IMR-90 (cell line): ENCODE measurements at regions not wholly inside any gene's neighbourhood (a gene's known extent, or its start where the extent isn't known, plus 50 kb on each side); places are given as distances from the start of the nearest gene placed in this dataset.

Source experiments
- BHLHE40 ChIP-seq: fragments of 150-350 bp; IDR thresholded peaks from 2 replicates; pipeline ENCODE4 v1.6.1; 2016; ENCODE audit warnings: mild to moderate bottlenecking, low read depth, low read length
- CEBPB ChIP-seq: IDR thresholded peaks from 2 replicates; pipeline ENCODE4 v1.6.1; 2012; ENCODE audit warnings: low read depth, low read length, improper control_type of control experiment
- CHD1 ChIP-seq: IDR thresholded peaks from 2 replicates; pipeline ENCODE4 v1.6.1; 2012; ENCODE audit warnings: low read depth, low read length, improper control_type of control experiment
- CTCF ChIP-seq: conservative IDR thresholded peaks from 2 replicates; pipeline ENCODE4 v1.5.1; 2012; ENCODE audit warnings: mild to moderate bottlenecking, low read depth, low read length, improper control_type of control experiment
- ELK1 ChIP-seq: fragments of 150-350 bp; IDR thresholded peaks from 2 replicates; pipeline ENCODE4 v1.6.1; 2016; ENCODE audit warnings: low read depth, mild to moderate bottlenecking, low read length, moderate library complexity, borderline replicate concordance
- MAFK ChIP-seq: IDR thresholded peaks from 2 replicates; pipeline ENCODE4 v1.6.1; 2012; ENCODE audit warnings: low read depth, low read length, improper control_type of control experiment
- MAZ ChIP-seq: IDR thresholded peaks from 2 replicates; pipeline ENCODE4 v1.6.1; 2012; ENCODE audit warnings: low read depth, mild to moderate bottlenecking, low read length, improper control_type of control experiment, moderate library complexity, borderline replicate concordance
- MXI1 ChIP-seq: IDR thresholded peaks from 2 replicates; pipeline ENCODE4 v1.6.1; 2012; ENCODE audit warnings: low read depth, mild to moderate bottlenecking, low read length, moderate library complexity, borderline replicate concordance
- NFE2L2 ChIP-seq: fragments of 150-350 bp; IDR thresholded peaks from 2 replicates; pipeline ENCODE4 v1.6.1; 2016; ENCODE audit warnings: low read depth, mild to moderate bottlenecking, low read length
- POLR2A ChIP-seq: IDR thresholded peaks from 2 replicates; pipeline ENCODE4 v1.6.1; 2012; ENCODE audit warnings: mild to moderate bottlenecking, low read depth, low read length
- RAD21 ChIP-seq: IDR thresholded peaks from 2 replicates; pipeline ENCODE4 v1.6.1; 2012; ENCODE audit warnings: low read length, improper control_type of control experiment
- SMC3 ChIP-seq: fragments of 150-350 bp; IDR thresholded peaks from 2 replicates; pipeline ENCODE4 v1.6.1; 2016; ENCODE audit warnings: low read depth, mild to moderate bottlenecking, antibody characterized with exemption, low read length, moderate library complexity
- USF2 ChIP-seq: fragments of 150-350 bp; IDR thresholded peaks from 2 replicates; pipeline ENCODE4 v1.6.1; 2017; ENCODE audit warnings: mild to moderate bottlenecking, antibody characterized with exemption, low read length, low read depth

GRCh38 chr2:40844353-40845277 is 392.7 kb upstream of the SLC8A1 start:
- TF ChIP-seq RAD21, result no peak
- TF ChIP-seq CTCF, result no peak
- TF ChIP-seq USF2, result no peak
- TF ChIP-seq POLR2A, result no peak
- no peak for TF ChIP-seq SMC3
- no peak for TF ChIP-seq CEBPB
- TF ChIP-seq CHD1, result no peak
- no peak for TF ChIP-seq MAFK
- TF ChIP-seq ELK1, result no peak
- TF ChIP-seq MXI1, result no peak
- TF ChIP-seq NFE2L2, result no peak
- no peak for TF ChIP-seq BHLHE40
- TF ChIP-seq MAZ, result no peak
